ENCODE measurements at regions not wholly inside any gene's neighbourhood (a gene's known extent, or its start where the extent isn't known, plus 50 kb on each side); places are given as distances from the start of the nearest gene placed in this dataset.

GRCh38 chr15:36429707-36430106, 149.7 kb upstream of the CDIN1 start (continued):
- TF ChIP-seq ZNF629 (tag by site-specific recombination; IDR thresholded peaks at IDR 0.05) (no peak), SP2 (tag by site-specific recombination; IDR thresholded peaks at IDR 0.05) (no peak), ZNF341 (tag by site-specific recombination; IDR thresholded peaks at IDR 0.05; ENCODE audit: low read depth) (no peak), ZNF132 (tag by site-specific recombination; IDR thresholded peaks at IDR 0.05; ENCODE audit: borderline replicate concordance) (no peak), ZNF626 (tag by site-specific recombination; IDR thresholded peaks at IDR 0.05) (no peak)

DNA sequence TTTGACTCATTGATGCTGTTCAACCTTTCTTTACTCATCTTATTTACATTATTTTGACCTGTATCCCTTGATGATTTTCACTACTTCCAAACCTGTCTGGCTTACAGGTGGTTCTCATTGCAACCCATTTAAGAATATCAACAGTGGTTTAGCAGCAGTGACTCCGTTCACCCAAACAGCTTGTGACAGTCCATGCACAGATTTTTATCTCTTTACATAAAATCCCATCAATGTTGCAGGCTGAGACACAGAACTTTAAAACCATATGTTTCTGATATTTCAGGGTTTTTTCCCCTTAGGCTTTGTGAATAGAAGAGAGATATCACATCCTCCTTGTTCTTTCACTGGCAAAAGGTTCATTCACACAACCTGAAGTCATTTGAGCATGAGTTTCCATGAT, 149.1 kb upstream of the CDIN1 start:
- H3K36me3 ChIP-seq (ENCODE audit: control insufficient read depth in 2 of 2, insufficient read depth in 1 of 2, low read length in 2 of 2): no peaks in the 10 kb centered on the region
- POLR2A ChIA-PET: no interaction called here
- no peak overlapping the region for H3K27ac ChIP-seq (ENCODE audit: extremely low read depth, low read depth, low read length)
- H3K4me3 ChIP-seq (ENCODE audit: low read depth, low read length): no peak overlapping the region
- TF ChIP-seq ZEB2 (tag by site-specific recombination; IDR thresholded peaks at IDR 0.05) (no peak), ZBTB48 (tag by site-specific recombination; IDR thresholded peaks at IDR 0.05) (no peak), ZNF175 (tag by site-specific recombination; IDR thresholded peaks at IDR 0.05) (no peak), ZNF416 (tag by site-specific recombination; IDR thresholded peaks at IDR 0.05) (no peak), ZNF121 (tag by site-specific recombination; IDR thresholded peaks at IDR 0.05) (no peak), TRIM28 (IDR thresholded peaks at IDR 0.05; ENCODE audit: borderline replicate concordance, low read length) (no peak), ZNF664 (tag by site-specific recombination; IDR thresholded peaks at IDR 0.05) (no peak), GLI4 (tag by site-specific recombination; IDR thresholded peaks at IDR 0.05) (no peak)
- TF ChIP-seq, protein P1, sequence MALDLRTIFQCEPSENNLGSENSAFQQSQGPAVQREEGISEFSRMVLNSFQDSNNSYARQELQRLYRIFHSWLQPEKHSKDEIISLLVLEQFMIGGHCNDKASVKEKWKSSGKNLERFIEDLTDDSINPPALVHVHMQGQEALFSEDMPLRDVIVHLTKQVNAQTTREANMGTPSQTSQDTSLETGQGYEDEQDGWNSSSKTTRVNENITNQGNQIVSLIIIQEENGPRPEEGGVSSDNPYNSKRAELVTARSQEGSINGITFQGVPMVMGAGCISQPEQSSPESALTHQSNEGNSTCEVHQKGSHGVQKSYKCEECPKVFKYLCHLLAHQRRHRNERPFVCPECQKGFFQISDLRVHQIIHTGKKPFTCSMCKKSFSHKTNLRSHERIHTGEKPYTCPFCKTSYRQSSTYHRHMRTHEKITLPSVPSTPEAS (tag by site-specific recombination; IDR thresholded peaks at IDR 0.05): no peak
- CTCF ChIA-PET: no interaction called here
- H3K9me3 ChIP-seq (ENCODE audit: control insufficient read depth, insufficient read depth, low read depth, low read length): no peaks in the 10 kb centered on the region
- H3K4me1 ChIP-seq (ENCODE audit: control insufficient read depth, insufficient read depth, low read length): no peaks in the 10 kb centered on the region

DNA sequence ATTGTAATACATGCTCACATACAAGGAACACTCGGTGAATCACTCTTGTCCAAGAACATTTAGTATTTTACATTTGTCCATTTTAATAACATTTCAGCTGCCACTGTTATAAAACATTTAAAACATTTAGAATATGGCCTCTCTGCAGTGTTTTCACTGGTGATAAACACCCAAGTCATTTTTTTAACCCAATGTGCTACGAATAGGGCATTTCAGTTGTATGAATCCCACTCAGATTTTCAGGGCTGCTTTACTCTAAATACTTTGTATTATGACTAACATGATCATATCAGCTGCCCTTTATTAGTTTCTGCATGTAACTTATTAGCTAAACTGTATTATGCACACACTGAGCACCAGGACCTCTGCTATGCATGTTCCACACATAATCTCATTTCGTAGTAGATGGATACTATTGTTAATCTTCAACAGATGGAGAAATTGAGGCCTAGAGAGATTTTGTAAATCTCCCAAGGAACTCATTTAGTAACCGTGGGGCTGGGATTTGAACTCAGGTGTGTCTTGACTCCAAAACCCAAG, 148.6 kb upstream of the CDIN1 start:
- Histone ChIP-seq H3K4me3 (ENCODE audit: low read depth, low read length) (no peak overlapping the region), H3K27ac (ENCODE audit: extremely low read depth, low read depth, low read length) (no peak overlapping the region), H3K36me3 (ENCODE audit: control insufficient read depth in 2 of 2, insufficient read depth in 1 of 2, low read length in 2 of 2) (no peaks in the 10 kb centered on the region), H3K9me3 (ENCODE audit: control insufficient read depth, insufficient read depth, low read depth, low read length) (no peaks in the 10 kb centered on the region), H3K4me1 (ENCODE audit: control insufficient read depth, insufficient read depth, low read length) (no peaks in the 10 kb centered on the region)
- TF ChIP-seq ZNF214 (tag by site-specific recombination; IDR thresholded peaks at IDR 0.05; ENCODE audit: borderline replicate concordance): no peak
- no peak for TF ChIP-seq ZNF544 (tag by site-specific recombination; IDR thresholded peaks at IDR 0.05)
- POLR2A ChIA-PET: no interaction called here
- CTCF ChIA-PET: no interaction called here

GRCh38 chr15:36432161-36432560, 147.3 kb upstream of the CDIN1 start:
- Histone ChIP-seq H3K27ac (ENCODE audit: extremely low read depth, low read depth, low read length) (no peak overlapping the region), H3K4me3 (ENCODE audit: low read depth, low read length) (no peak overlapping the region), H3K36me3 (ENCODE audit: control insufficient read depth in 2 of 2, insufficient read depth in 1 of 2, low read length in 2 of 2) (no peaks in the 10 kb centered on the region), H3K9me3 (ENCODE audit: control insufficient read depth, insufficient read depth, low read depth, low read length) (no peaks in the 10 kb centered on the region), H3K4me1 (ENCODE audit: control insufficient read depth, insufficient read depth, low read length) (no peaks in the 10 kb centered on the region)
- ChIA-PET CTCF (no interaction called here), POLR2A (no interaction called here)
- TF ChIP-seq GLI4 (tag by site-specific recombination; IDR thresholded peaks at IDR 0.05): no peak
- no peak for TF ChIP-seq ZNF600 (tag by site-specific recombination; IDR thresholded peaks at IDR 0.05)
- no peak for TF ChIP-seq ZBTB1 (tag by site-specific recombination; IDR thresholded peaks at IDR 0.05)
- no peak for TF ChIP-seq ZNF548 (tag by site-specific recombination; IDR thresholded peaks at IDR 0.05)
- TF ChIP-seq ZBTB17 (tag by site-specific recombination; IDR thresholded peaks at IDR 0.05): no peak
- TF ChIP-seq ZNF561 (tag by site-specific recombination; IDR thresholded peaks at IDR 0.05; ENCODE audit: borderline replicate concordance): no peak
- no peak for TF ChIP-seq ZNF354C (tag by site-specific recombination; IDR thresholded peaks at IDR 0.05; ENCODE audit: borderline replicate concordance, low read depth)
- no peak for TF ChIP-seq ZNF704 (tag by site-specific recombination; IDR thresholded peaks at IDR 0.05)
- TF ChIP-seq ZEB2 (tag by site-specific recombination; IDR thresholded peaks at IDR 0.05): no peak
- TF ChIP-seq SP7 (tag by site-specific recombination; IDR thresholded peaks at IDR 0.05): no peak
- TF ChIP-seq ZNF677 (tag by site-specific recombination; IDR thresholded peaks at IDR 0.05): no peak

Measured in HEK293 (cell line).